ENCODE measurements at regions not wholly inside any gene's neighbourhood (a gene's known extent, or its start where the extent isn't known, plus 50 kb on each side); places are given as distances from the start of the nearest gene placed in this dataset.

GRCh38 chr16:73265124-73265837 lies 217.4 kb upstream of the ZFHX3 start:
- no peak overlapping the region for H3K27ac ChIP-seq (ENCODE audit: low read length)
- H3K9me3 ChIP-seq (ENCODE audit: control insufficient read depth, insufficient read depth, low read depth, low read length): no peaks in the 10 kb centered on the region
- POLR2A ChIA-PET: no interaction called here
- no peak overlapping the region for H3K4me3 ChIP-seq (ENCODE audit: low read depth in 2 of 2, low read length in 2 of 2)
- in situ Hi-C loops (cut with HindIII; ENCODE audit: low pct_unique_long_range_greater_than_20kb, low sequenced_read_pairs): no loop called here
- CTCF ChIA-PET: no interaction called here
- DNase-seq (ENCODE audit: low read depth, low spot score) (no peak), ATAC-seq (no peak)
- H3K27me3 ChIP-seq (ENCODE audit: control insufficient read depth, insufficient read depth, low read length): no peaks in the 10 kb centered on the region
- intact Hi-C loops (cut with micrococcal nuclease; ENCODE audit: unreplicated experiment): no loop called here
- no TSS peak for BruUV-seq (replicated peaks)
- no peaks in the 10 kb centered on the region for H3K36me3 ChIP-seq (ENCODE audit: control insufficient read depth, insufficient read depth, low read length)
- TF ChIP-seq REST (IDR thresholded peaks at IDR 0.05; ENCODE audit: insufficient read depth in 1 of 2, low read depth in 2 of 2, low read length in 1 of 2): no peak
- no peaks in the 10 kb centered on the region for H3K4me1 ChIP-seq (ENCODE audit: control insufficient read depth, insufficient read depth, low read length)

- ChIA-PET CTCF (no interaction called here), POLR2A (no interaction called here)
- Histone ChIP-seq H3K27me3 (ENCODE audit: control insufficient read depth, insufficient read depth, low read length) (no peaks in the 10 kb centered on the region), H3K4me3 (ENCODE audit: low read depth in 2 of 2, low read length in 2 of 2) (no peak overlapping the region), H3K4me1 (ENCODE audit: control insufficient read depth, insufficient read depth, low read length) (no peaks in the 10 kb centered on the region), H3K9me3 (ENCODE audit: control insufficient read depth, insufficient read depth, low read depth, low read length) (no peaks in the 10 kb centered on the region), H3K36me3 (ENCODE audit: control insufficient read depth, insufficient read depth, low read length) (no peaks in the 10 kb centered on the region), H3K27ac (ENCODE audit: low read length) (no peak overlapping the region)
- intact Hi-C loops (cut with micrococcal nuclease; ENCODE audit: unreplicated experiment): no loop called here
- DNase-seq (ENCODE audit: low read depth, low spot score) (no peak), ATAC-seq (no peak)
- in situ Hi-C loops (cut with HindIII; ENCODE audit: low pct_unique_long_range_greater_than_20kb, low sequenced_read_pairs): no loop called here
- no TSS peak for BruUV-seq (replicated peaks)
- TF ChIP-seq TCF7L2 (IDR thresholded peaks at IDR 0.05; ENCODE audit: low read depth, low read length) (no peak), REST (IDR thresholded peaks at IDR 0.05; ENCODE audit: insufficient read depth in 1 of 2, low read depth in 2 of 2, low read length in 1 of 2) (no peak), POLR2AphosphoS5 (IDR thresholded peaks at IDR 0.05; ENCODE audit: low read depth, low read length) (no peak), SIN3A (IDR thresholded peaks at IDR 0.05; ENCODE audit: borderline replicate concordance, insufficient read depth, low read depth, low read length) (no peak), CTCF (IDR thresholded peaks at IDR 0.05) (no peak)
Observed at GRCh38 chr16:73262931-73263330, 215.0 kb upstream of the ZFHX3 start.

Data from Panc1 (cell line).